ENCODE measurements at regions not wholly inside any gene's neighbourhood (a gene's known extent, or its start where the extent isn't known, plus 50 kb on each side); places are given as distances from the start of the nearest gene placed in this dataset.

- TF ChIP-seq, protein P1, sequence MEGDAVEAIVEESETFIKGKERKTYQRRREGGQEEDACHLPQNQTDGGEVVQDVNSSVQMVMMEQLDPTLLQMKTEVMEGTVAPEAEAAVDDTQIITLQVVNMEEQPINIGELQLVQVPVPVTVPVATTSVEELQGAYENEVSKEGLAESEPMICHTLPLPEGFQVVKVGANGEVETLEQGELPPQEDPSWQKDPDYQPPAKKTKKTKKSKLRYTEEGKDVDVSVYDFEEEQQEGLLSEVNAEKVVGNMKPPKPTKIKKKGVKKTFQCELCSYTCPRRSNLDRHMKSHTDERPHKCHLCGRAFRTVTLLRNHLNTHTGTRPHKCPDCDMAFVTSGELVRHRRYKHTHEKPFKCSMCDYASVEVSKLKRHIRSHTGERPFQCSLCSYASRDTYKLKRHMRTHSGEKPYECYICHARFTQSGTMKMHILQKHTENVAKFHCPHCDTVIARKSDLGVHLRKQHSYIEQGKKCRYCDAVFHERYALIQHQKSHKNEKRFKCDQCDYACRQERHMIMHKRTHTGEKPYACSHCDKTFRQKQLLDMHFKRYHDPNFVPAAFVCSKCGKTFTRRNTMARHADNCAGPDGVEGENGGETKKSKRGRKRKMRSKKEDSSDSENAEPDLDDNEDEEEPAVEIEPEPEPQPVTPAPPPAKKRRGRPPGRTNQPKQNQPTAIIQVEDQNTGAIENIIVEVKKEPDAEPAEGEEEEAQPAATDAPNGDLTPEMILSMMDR (conservative IDR thresholded peaks at IDR 0.05; ENCODE audit: low read length) = no peak
- TF ChIP-seq EZH2phosphoT487 (IDR thresholded peaks at IDR 0.05; ENCODE audit: borderline replicate concordance) = no peak
Measured at GRCh38 chr3:88267-88666, 108.3 kb upstream of the CHL1 start.
